Endothelial cell of hepatic sinusoid (primary cell): ENCODE measurements at regions not wholly inside any gene's neighbourhood (a gene's known extent, or its start where the extent isn't known, plus 50 kb on each side); places are given as distances from the start of the nearest gene placed in this dataset.
"Not testable (repeated sequence)": the region's sequence is repeated elsewhere in the genome, so short reads cannot be mapped to it uniquely, and the experiment has no call there.

Experiments used
- in situ Hi-C: cut with HindIII; loops from 2 replicates; pipeline ENCODE4 v1.10.0; 2017; ENCODE audit warnings: low sequenced_read_pairs

DNA sequence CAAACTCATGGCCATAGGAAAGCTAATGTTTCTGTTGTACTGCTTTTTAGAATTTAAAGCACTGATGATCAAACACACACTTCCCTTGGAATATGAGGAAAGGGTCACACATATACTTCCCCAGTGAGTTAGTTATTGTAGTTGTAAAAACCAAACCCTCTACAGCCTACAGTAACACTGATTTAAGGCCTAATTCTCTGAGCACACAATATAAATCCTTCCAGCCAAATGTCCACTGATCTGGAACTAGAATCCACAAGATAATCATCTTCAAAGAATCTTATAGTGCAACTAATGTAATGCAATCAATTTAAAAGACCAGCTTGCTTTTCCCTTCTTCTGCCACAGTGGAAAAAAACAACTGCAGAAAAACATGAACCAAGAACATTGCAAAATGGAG, 219.3 kb downstream of the CAAP1 start:
- in situ Hi-C loops, result loop anchor here (25.0 kb wide), 1 partner anchor 136 kb away; no protein-coding TSS in a partner anchor

DNA sequence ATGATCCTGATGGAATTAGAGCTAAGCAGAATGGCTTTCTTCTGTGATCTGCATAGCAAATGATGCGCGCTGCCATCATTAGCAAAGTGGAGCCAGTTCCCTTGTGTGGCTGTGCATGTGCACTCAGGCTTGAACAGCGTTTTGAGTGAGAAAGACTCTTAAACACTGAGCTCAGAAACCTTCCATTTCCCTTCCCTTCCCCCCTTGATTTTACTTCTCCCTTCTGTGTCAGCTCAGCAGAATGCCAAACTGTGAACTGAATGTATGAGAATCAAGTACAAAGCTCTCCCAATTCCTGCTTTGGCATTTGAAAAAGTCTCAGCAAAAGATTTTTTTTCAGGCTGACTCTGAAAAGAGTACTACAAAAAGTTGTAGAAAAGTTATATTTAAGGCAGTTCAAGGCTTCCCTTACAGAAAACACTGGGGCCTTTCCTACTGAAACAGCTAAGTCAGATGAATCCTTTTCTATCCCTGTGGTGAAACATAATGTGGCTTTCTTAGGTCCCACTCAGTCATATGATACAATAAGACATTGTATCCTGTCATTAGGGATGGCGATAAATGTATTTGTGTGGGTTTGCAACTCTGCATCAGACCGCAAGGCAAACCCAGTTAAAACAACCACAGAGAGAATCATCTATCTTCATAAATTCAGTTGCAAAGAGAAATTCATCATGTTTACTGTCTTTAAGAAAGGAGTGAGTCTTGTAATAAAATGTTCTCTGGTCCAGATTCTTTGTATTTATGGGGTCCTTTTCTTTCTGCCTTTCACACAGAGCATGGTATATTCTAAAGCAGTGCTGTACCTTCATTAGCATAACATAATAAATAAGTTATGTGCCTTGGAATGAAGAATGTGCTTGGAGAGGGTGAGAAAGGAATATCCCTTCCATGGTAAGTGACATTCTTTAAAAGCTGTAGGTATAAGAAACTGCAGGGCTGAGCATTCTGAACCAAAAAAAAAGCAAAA, 222.6 kb downstream of the CAAP1 start:
- in situ Hi-C loops, result loop anchor here (25.0 kb wide), 1 partner anchor 133 kb away; no protein-coding TSS in a partner anchor

DNA sequence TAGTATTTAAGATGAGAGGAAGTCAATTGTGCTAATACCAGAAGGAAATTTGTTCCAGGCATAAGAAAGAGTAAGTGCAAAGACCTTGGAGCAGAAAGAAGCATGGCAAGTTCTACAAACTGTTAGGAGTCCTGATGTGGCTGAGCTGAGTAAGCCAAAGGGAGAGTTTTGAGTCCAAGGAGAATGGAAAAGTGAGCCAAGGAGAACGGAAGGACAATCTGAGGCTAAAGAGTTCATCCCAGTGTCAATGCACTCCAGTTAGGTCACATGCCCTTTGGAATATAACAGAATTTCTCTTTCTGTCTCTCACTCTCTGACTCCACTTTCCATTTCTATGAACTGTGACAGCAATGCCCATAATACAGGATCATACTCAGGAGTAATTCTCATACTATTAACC, 224.7 kb downstream of the CAAP1 start:
- in situ Hi-C loops, result loop anchor here (25.0 kb wide), 1 partner anchor 131 kb away; no protein-coding TSS in a partner anchor

GRCh38 chr9:26665666-26666065, 226.9 kb downstream of the CAAP1 start:
- in situ Hi-C loops, result loop anchor here (25.0 kb wide), 1 partner anchor 128 kb away; no protein-coding TSS in a partner anchor

- in situ Hi-C loops, result loop anchor here (25.0 kb wide), 1 partner anchor 127 kb away; no protein-coding TSS in a partner anchor
These were observed 228.4 kb downstream of the CAAP1 start for GRCh38 chr9:26664087-26664773.

GRCh38 chr9:26662476-26662875, 230.1 kb downstream of the CAAP1 start:
- in situ Hi-C loops, result loop anchor here (25.0 kb wide), 1 partner anchor 125 kb away; no protein-coding TSS in a partner anchor

- in situ Hi-C loops, result loop anchor here (25.0 kb wide), 1 partner anchor 121 kb away; no protein-coding TSS in a partner anchor
These were observed 234.1 kb downstream of the CAAP1 start for GRCh38 chr9:26658476-26658875.

GRCh38 chr9:26657958-26658357, 234.6 kb downstream of the CAAP1 start:
- in situ Hi-C loops, result loop anchor here (25.0 kb wide), 1 partner anchor 121 kb away; no protein-coding TSS in a partner anchor

DNA sequence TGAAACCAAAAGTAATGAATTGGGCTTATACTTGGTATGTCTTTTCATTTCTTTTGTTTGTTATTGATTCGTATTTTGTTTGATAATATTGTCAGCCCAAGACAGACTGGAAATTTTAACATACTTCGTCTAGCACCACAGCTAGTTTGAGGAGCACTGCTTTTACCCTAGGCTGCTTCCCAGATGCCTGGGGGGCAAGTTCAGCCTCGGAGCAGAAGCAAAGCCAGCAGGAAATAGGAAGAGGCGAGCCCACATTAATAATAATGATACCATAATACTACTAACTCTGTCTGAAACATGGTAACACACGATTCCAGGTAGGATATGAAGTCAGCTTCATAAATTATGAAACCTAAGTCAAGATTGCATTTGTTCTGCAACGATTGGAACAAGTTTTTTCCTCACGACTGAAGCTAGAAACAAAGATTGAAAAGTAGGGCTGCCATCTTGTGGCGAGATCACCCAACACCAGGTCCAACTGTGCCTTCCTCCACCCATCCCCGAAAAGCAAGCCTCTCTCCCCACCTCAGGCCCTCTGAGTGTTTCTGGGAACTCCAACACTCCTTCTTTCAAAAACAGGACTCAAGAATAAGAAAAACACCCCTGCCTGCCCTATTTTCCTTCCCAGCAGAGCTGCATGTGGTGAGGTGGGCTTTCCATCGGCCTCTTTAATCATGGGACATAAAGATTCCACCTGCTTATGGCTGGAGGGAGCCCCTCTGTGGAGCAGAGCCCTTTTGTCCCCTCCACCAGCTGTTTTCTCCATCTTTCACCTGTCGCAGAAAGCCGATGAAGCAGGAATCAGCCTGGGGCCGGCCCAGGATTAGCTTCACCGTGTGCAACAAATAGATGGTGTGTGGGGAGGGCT, 236.4 kb downstream of the CAAP1 start:
- in situ Hi-C loops, result loop anchor here (25.0 kb wide), 1 partner anchor 119 kb away; no protein-coding TSS in a partner anchor

GRCh38 chr9:26655166-26655565, 237.4 kb downstream of the CAAP1 start:
- in situ Hi-C loops, result loop anchor here (25.0 kb wide), 1 partner anchor 118 kb away; no protein-coding TSS in a partner anchor

DNA sequence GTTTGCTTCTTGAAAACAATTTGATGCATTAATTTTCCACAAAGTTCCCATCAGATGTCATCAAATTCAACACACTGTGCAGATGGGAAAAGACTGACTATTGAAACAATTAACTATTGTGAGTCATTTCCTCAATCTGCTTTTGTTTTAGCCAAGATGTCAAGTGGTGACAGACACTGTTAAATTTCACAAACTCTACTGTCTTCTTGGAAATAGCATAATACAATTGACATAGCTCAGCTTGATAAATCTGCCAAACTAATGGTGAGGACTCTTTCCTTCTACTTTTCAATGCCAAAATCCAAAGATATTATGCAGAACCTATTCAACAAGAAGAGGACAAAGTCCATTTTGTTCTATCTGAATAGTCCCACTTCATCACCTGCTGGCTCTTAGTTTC, 242.3 kb downstream of the CAAP1 start:
- in situ Hi-C loops, result loop anchor here (25.0 kb wide), 1 partner anchor 113 kb away; no protein-coding TSS in a partner anchor

GRCh38 chr9:26643826-26644225, 248.8 kb downstream of the CAAP1 start:
- in situ Hi-C loops, result no loop called here

DNA sequence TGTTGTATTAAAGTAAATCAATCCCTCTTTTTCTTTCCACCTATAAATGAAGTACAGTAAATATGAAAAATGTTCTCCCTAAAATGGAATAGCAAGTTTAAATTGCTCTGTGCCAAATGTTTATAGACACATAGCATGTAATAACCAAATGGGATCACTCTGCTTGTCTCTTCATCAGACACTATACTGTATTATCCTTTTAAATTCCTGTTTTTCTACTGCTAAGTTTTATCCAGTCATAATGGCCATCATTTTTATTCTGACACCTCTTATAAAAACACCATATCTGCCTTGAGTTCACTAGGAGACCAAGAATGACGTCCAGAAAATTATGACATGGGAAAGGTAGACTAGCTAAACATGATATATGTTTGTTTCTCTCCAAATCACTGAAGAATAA, 252.8 kb downstream of the CAAP1 start:
- in situ Hi-C loops, result no loop called here

GRCh38 chr9:26637101-26637500, 255.5 kb downstream of the CAAP1 start:
- in situ Hi-C loops, result no loop called here

- in situ Hi-C loops, result not testable (repeated sequence)
These were observed 278.7 kb downstream of the CAAP1 start for GRCh38 chr9:26613851-26614350.

- in situ Hi-C loops, result no loop called here
These were observed 280.4 kb downstream of the CAAP1 start for GRCh38 chr9:26612211-26612610.

DNA sequence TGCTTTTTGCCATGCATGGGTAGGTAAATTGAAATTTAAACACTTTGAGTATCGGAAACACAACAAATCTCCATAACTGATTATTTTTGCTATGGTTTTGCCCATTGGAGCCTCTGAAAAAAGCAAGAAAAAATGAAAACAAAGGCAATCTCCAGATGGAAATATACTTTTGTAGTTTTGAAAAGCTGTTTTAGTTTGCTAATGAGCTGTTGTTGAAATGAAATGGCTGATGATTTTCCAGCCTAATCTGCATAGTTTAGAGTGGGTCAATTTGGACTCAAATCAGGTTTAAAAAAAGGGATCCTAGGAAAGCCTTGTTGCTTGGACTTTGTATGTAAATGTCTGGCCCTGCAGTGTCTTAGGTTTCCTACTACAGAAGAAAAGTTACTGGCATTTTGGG, 285.8 kb downstream of the CAAP1 start:
- in situ Hi-C loops, result no loop called here

- in situ Hi-C loops, result no loop called here
These were observed 287.2 kb downstream of the CAAP1 start for GRCh38 chr9:26605367-26605766.

DNA sequence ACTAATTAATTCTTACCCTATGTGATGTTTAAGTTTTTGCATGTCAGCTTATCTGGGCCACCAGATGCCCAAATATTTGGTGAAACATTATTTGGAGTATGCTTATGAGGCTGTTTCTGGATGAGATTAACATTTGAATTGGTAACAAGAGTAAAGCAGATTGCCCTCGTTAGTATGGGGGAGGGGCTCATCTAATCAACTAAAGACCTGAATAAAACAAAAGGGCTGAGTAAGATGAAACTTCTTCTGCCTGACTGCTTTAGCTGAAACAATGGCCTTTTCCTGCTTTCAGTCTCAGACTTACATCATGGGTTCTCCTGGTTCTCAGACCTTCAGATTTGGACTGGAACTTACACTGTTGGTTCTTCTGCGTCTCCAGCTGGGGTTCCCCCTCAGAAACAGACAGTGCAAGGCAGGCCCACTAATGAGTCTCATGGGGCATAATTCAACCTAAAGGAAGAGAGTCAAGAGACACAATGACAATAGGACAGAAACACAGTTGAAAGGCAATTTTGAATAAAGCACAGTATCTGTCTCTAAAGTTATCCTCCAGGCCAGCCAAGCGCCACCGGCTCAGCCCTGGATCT, 288.4 kb downstream of the CAAP1 start:
- in situ Hi-C loops, result no loop called here

DNA sequence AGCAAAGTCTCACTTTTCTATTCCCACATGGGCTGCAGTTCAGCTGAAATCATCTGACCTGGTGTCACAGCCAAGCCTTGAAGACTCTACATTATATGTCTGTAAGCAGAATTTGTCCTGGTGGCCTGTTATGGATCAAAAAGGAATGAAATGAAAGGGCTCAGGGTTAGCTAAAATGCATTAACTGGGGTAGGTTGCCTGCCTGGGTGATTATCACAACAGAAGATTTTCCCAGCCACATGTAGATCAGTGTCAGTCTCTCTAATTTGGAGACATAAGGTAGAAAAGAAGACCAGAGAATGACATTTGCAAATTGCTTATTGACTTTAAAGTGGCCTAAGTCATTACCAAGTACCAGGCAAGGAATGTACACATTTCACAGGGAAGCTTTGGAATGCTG, 289.0 kb downstream of the CAAP1 start:
- in situ Hi-C loops, result no loop called here
